GM18505 (cell line): ENCODE measurements at regions not wholly inside any gene's neighbourhood (a gene's known extent, or its start where the extent isn't known, plus 50 kb on each side); places are given as distances from the start of the nearest gene placed in this dataset.

Source experiments
- ATAC-seq: cut with Tn5 transposase; IDR thresholded peaks from one replicate; pipeline ENCODE4 v1.9.1; 2021; ENCODE audit not compliant: unreplicated experiment
- POLR2A ChIP-seq: IDR thresholded peaks from 4 replicates; pipeline ENCODE4 v1.6.1; 2011; ENCODE audit warnings: borderline replicate concordance; ENCODE audit not compliant: insufficient read depth, insufficient read length; ENCODE audit errors: extremely low read depth

- ATAC-seq, result no peak
- no peak for TF ChIP-seq POLR2A
Observed at GRCh38 chrX:13518126-13518525, 51.3 kb upstream of the EGFL6 start.

- ATAC-seq, result no peak
Observed at GRCh38 chrX:13515211-13515930, 54.0 kb upstream of the EGFL6 start.

GRCh38 chrX:13511944-13512330, 57.5 kb upstream of the EGFL6 start:
- ATAC-seq, result no peak
- TF ChIP-seq POLR2A, result no peak

More at GRCh38 chrX:13515211-13515930, 54.0 kb upstream of the EGFL6 start:
- no peak for TF ChIP-seq POLR2A

GRCh38 chrX:13511241-13511943, 58.0 kb upstream of the EGFL6 start:
- no peak for TF ChIP-seq POLR2A
- ATAC-seq, result no peak

- no peak for TF ChIP-seq POLR2A
- ATAC-seq, result no peak
Observed at GRCh38 chrX:13507893-13508292, 61.5 kb upstream of the EGFL6 start.

- TF ChIP-seq POLR2A, result no peak
- no peak for ATAC-seq
Observed at GRCh38 chrX:13506574-13506973, 62.8 kb upstream of the EGFL6 start.

- no peak for TF ChIP-seq POLR2A
- ATAC-seq, result no peak
Observed at GRCh38 chrX:13502590-13502989, 66.8 kb upstream of the EGFL6 start.

- TF ChIP-seq POLR2A, result no peak
- no peak for ATAC-seq
Observed at GRCh38 chrX:13499736-13500135, 69.7 kb upstream of the EGFL6 start.

GRCh38 chrX:13498238-13498637, 71.2 kb upstream of the EGFL6 start:
- no peak for TF ChIP-seq POLR2A
- ATAC-seq, result no peak

GRCh38 chrX:13495232-13495631, 74.2 kb upstream of the EGFL6 start:
- TF ChIP-seq POLR2A, result no peak
- ATAC-seq, result no peak

GRCh38 chrX:13494562-13494961, 74.8 kb upstream of the EGFL6 start:
- no peak for ATAC-seq
- no peak for TF ChIP-seq POLR2A

GRCh38 chrX:13493659-13494058, 75.7 kb upstream of the EGFL6 start:
- ATAC-seq, result no peak
- TF ChIP-seq POLR2A, result no peak

GRCh38 chrX:13492286-13492685, 77.1 kb upstream of the EGFL6 start:
- no peak for ATAC-seq
- no peak for TF ChIP-seq POLR2A

- no peak for TF ChIP-seq POLR2A
Observed at GRCh38 chrX:13491061-13491460, 78.3 kb upstream of the EGFL6 start.

More at GRCh38 chrX:13491061-13491460, 78.3 kb upstream of the EGFL6 start:
- no peak for ATAC-seq
